Adrenal gland (tissue), 5 donors: ENCODE measurements at regions not wholly inside any gene's neighbourhood (a gene's known extent, or its start where the extent isn't known, plus 50 kb on each side); places are given as distances from the start of the nearest gene placed in this dataset.

Source experiments
- CTCF ChIP-seq, 6 experiments: fragments of 450-650 bp in 4 of 6; fragments of 200-600 bp in 2 of 6; sonication (generic) in 1 of 6; IDR thresholded peaks; 1 replicate in 5 of 6; 2 replicates in 1 of 6; pipeline versions ENCODE4 v1.5.1 to v1.8.0; 2016 to 2021; ENCODE audit warnings: antibody characterized with exemption in 6 of 6, mild to moderate bottlenecking in 2 of 6, moderate library complexity in 1 of 6
- POLR2A ChIP-seq, 2 donors: fragments of 450-650 bp; IDR thresholded peaks; one replicate each; pipeline ENCODE4 v1.6.1; 2017; ENCODE audit warnings: antibody characterized with exemption in 2 of 2, mild to moderate bottlenecking in 2 of 2, moderate library complexity in 1 of 2
- donor health status: DM: no; HTN: no; CAD: no.

GRCh38 chr9:19920401-19920800 lies 131.6 kb upstream of the SLC24A2 start:
- no peak for TF ChIP-seq POLR2A (IDR thresholded peaks at IDR 0.05)
- TF ChIP-seq CTCF (IDR thresholded peaks at IDR 0.05), result no peak
